ENCODE measurements at regions not wholly inside any gene's neighbourhood (a gene's known extent, or its start where the extent isn't known, plus 50 kb on each side); places are given as distances from the start of the nearest gene placed in this dataset.

DNA sequence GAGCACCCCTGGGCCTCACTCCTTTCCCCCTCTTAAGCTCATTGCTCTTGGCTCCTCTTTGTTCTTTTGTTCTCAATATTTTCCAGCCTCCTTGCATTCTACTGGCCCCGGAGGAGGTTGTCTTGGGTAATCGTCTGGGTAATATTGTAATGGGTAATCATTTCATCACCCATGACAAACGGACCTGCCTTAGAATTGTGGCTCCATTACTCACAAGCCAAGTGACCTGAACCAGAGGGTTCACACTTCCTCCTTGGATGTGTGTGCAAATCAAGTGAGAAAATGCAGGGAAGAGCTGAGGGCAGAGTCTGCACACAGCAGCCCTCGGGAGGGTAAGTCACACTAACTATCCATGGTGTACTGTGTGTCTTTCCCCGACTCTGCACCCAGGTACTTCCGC, 305.0 kb downstream of the BUD13 start:
- Mint-ChIP-seq H3K9me3 (no peaks in the 10 kb centered on the region), H3K27ac (no peak overlapping the region), H3K4me3 (no peak overlapping the region), H3K36me3 (no peaks in the 10 kb centered on the region), H3K27me3 (peaks cover 18% of the 10 kb centered on the region), H3K4me1 (ENCODE audit: unreplicated experiment) (peaks cover 19% of the 10 kb centered on the region)
- TF ChIP-seq, protein P1, sequence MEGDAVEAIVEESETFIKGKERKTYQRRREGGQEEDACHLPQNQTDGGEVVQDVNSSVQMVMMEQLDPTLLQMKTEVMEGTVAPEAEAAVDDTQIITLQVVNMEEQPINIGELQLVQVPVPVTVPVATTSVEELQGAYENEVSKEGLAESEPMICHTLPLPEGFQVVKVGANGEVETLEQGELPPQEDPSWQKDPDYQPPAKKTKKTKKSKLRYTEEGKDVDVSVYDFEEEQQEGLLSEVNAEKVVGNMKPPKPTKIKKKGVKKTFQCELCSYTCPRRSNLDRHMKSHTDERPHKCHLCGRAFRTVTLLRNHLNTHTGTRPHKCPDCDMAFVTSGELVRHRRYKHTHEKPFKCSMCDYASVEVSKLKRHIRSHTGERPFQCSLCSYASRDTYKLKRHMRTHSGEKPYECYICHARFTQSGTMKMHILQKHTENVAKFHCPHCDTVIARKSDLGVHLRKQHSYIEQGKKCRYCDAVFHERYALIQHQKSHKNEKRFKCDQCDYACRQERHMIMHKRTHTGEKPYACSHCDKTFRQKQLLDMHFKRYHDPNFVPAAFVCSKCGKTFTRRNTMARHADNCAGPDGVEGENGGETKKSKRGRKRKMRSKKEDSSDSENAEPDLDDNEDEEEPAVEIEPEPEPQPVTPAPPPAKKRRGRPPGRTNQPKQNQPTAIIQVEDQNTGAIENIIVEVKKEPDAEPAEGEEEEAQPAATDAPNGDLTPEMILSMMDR (conservative IDR thresholded peaks at IDR 0.05) = no peak
- DNase-seq (ENCODE audit: extremely low spot score, unreplicated experiment) = no peak

DNA sequence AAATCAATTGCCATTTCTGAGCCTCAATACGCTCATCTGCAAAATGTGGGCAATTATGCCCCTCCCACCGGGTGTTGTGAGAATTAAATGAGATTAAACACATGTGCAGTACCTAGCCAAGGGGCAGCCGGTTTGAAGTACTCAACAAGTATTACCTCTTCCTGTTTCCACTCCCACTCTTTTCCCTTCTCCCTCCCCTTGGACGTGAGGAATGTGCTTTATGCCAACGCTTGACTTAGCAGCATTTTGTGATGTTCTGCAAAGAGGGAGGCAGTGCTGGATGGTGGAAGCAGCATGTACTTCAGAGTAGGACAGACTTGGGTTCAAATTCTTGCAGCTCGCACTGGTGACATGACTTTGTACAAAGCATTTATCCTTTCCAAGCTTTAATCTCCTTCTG, 306.0 kb downstream of the BUD13 start:
- Mint-ChIP-seq H3K36me3 (no peaks in the 10 kb centered on the region), H3K4me3 (no peak overlapping the region), H3K27me3 (peaks cover 25% of the 10 kb centered on the region), H3K27ac (no peak overlapping the region), H3K4me1 (ENCODE audit: unreplicated experiment) (peaks cover 9% of the 10 kb centered on the region), H3K9me3 (no peaks in the 10 kb centered on the region)
- TF ChIP-seq, protein P1 (conservative IDR thresholded peaks at IDR 0.05) = no peak
- DNase-seq (ENCODE audit: extremely low spot score, unreplicated experiment) = no peak

GRCh38 chr11:116466191-116466590, 306.6 kb downstream of the BUD13 start:
- Mint-ChIP-seq H3K4me1 (ENCODE audit: unreplicated experiment) (peaks cover 9% of the 10 kb centered on the region), H3K4me3 (no peak overlapping the region), H3K27me3 (peaks cover 31% of the 10 kb centered on the region), H3K36me3 (no peaks in the 10 kb centered on the region), H3K27ac (no peak overlapping the region), H3K9me3 (no peaks in the 10 kb centered on the region)
- DNase-seq (ENCODE audit: extremely low spot score, unreplicated experiment) = no peak
- TF ChIP-seq, protein P1 (conservative IDR thresholded peaks at IDR 0.05) = no peak

DNA sequence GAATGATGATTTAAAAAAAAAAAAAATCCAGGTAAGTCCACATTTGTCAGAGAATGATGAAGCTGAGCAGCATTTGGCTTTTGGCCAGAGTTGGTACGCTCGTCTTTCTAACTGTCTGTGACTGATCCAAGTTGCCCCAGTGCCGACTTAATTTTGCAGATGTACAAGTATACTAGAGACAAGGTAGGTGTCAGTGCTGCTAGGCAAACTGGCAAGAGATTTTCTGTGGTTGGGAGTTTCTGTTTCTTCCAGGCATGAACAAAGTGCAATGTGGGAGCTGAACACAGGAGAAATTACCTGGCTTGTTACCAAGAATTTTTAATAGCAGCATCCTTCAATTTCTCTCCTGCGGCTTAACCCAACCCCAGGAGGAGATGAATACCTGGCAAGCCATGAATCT, 307.7 kb downstream of the BUD13 start:
- Mint-ChIP-seq H3K27ac (no peak overlapping the region), H3K4me1 (ENCODE audit: unreplicated experiment) (peaks cover 13% of the 10 kb centered on the region), H3K9me3 (no peaks in the 10 kb centered on the region), H3K4me3 (no peak overlapping the region), H3K27me3 (peaks cover 32% of the 10 kb centered on the region), H3K36me3 (no peaks in the 10 kb centered on the region)
- TF ChIP-seq, protein P1 (conservative IDR thresholded peaks at IDR 0.05) = no peak
- DNase-seq (ENCODE audit: extremely low spot score, unreplicated experiment) = no peak

DNA sequence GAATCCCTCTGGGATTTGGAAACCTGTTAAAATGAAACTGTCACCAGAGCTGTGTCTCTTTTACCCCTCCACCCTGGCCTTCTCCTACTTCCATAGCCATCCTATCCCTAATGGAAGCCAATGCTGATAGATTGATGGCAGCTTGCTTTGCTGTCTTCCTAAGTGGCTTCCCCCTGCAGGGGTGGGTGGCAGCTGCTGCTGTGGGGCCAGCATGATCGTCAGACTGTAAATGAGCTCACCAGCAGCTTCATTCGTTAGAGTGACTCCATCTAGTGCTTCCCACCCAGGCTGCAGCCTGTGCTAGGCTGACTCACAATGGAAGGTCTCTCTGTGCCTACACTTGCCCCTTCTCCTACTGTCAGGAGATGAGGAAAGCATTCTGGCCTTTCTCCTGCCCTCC, 311.0 kb downstream of the BUD13 start:
- TF ChIP-seq, protein P1 (conservative IDR thresholded peaks at IDR 0.05) = no peak
- H3K36me3 Mint-ChIP-seq = no peaks in the 10 kb centered on the region
- DNase-seq (ENCODE audit: extremely low spot score, unreplicated experiment) = no peak
- peaks cover 31% of the 10 kb centered on the region for H3K27me3 Mint-ChIP-seq
- no peak overlapping the region for H3K4me3 Mint-ChIP-seq
- no peak overlapping the region for H3K27ac Mint-ChIP-seq
- peaks cover 29% of the 10 kb centered on the region for H3K4me1 Mint-ChIP-seq (ENCODE audit: unreplicated experiment)
- no peaks in the 10 kb centered on the region for H3K9me3 Mint-ChIP-seq

Measured in type B pancreatic cell (in vitro differentiated cells).